BLaER1 treated with 17β-estradiol and CSF1 and Interleukin-3, amounts not matched to agents 10 nM and 100 nM (cell line): ENCODE measurements at regions not wholly inside any gene's neighbourhood (a gene's known extent, or its start where the extent isn't known, plus 50 kb on each side); places are given as distances from the start of the nearest gene placed in this dataset.

Experiments
- H3K27ac ChIP-seq, 11 experiments: shearing (Covaris generic); formaldehyde crosslinking; 2 replicates each; pipeline ENCODE4 v1.8.1; 2022
- H3K27me3 ChIP-seq, 11 experiments: shearing (Covaris generic); formaldehyde crosslinking; 2 replicates each; pipeline ENCODE4 v1.8.1; 2022
- H3K36me3 ChIP-seq, 11 experiments: shearing (Covaris generic); formaldehyde crosslinking; 2 replicates each; pipeline ENCODE4 v1.8.1; 2022
- H3K4me1 ChIP-seq, 10 experiments: shearing (Covaris generic); formaldehyde crosslinking; 2 replicates each; pipeline ENCODE4 v1.8.1; 2022
- H3K4me2 ChIP-seq, 11 experiments: shearing (Covaris generic); formaldehyde crosslinking; 2 replicates each; pipeline ENCODE4 v1.8.1; 2022
- H3K4me3 ChIP-seq, 10 experiments: shearing (Covaris generic); formaldehyde crosslinking; 2 replicates each; pipeline ENCODE4 v1.8.1; 2022
- H3K9ac ChIP-seq, 11 experiments: shearing (Covaris generic); formaldehyde crosslinking; 2 replicates each; pipeline ENCODE4 v1.8.1; 2022
- H3K9me3 ChIP-seq, 11 experiments: shearing (Covaris generic); formaldehyde crosslinking; replicated peaks in 1 of 11; 2 replicates each; pipeline ENCODE4 v1.8.1; 2022
- H4K20me1 ChIP-seq, 11 experiments: shearing (Covaris generic); formaldehyde crosslinking; 2 replicates each; pipeline ENCODE4 v1.8.1; 2022
- Cebpa-rat ChIP-seq, 11 experiments: shearing (Covaris generic); IDR thresholded peaks; 2 replicates each; pipeline ENCODE4 v1.8.1; 2022

GRCh38 chr9:134553061-134553891 is 88.3 kb upstream of the COL5A1 start:
- no peak for TF ChIP-seq Cebpa-rat (IDR thresholded peaks at IDR 0.05)
- H3K9ac ChIP-seq = peak overlapping the region; percentile 3 to 76 (median 60); a peak in 20 of 22 replicates
- H3K27ac ChIP-seq = peak overlapping the region in 9 of 11 experiments; percentile 69 to 88 (median 79); a peak in 18 of 22 replicates
- H4K20me1 ChIP-seq = peaks cover 0 to 30% (median 0%) of the 10 kb centered on the region in 11 experiments; a peak in 2 of 22 replicates
- peaks cover 0 to 10% (median 6%) of the 10 kb centered on the region in 11 experiments; a peak in 12 of 22 replicates for H3K9me3 ChIP-seq
- H3K4me3 ChIP-seq = peak overlapping the region in 5 of 10 experiments; percentile 11 to 26 (median 22); a peak in 7 of 20 replicates
- H3K36me3 ChIP-seq = no peaks in the 10 kb centered on the region
- H3K4me1 ChIP-seq = peaks cover 39 to 92% (median 86%) of the 10 kb centered on the region in 10 experiments
- peaks cover 0 to 53% (median 0%) of the 10 kb centered on the region in 11 experiments; a peak in 4 of 22 replicates for H3K27me3 ChIP-seq
- H3K4me2 ChIP-seq = peak overlapping the region; percentile 76 to 98 (median 96)

- Histone ChIP-seq H3K9ac (peak overlapping the region in 7 of 11 experiments; percentile 3 to 80 (median 68); a peak in 9 of 22 replicates), H3K4me3 (peak overlapping the region in 1 of 10 experiments; percentile 23; a peak in 2 of 20 replicates), H3K27ac (peak overlapping the region in 5 of 11 experiments; percentile 79 to 88 (median 83); a peak in 7 of 22 replicates), H3K27me3 (peaks cover 0 to 53% (median 0%) of the 10 kb centered on the region in 11 experiments; a peak in 4 of 22 replicates), H3K4me2 (peak overlapping the region; percentile 76 to 98 (median 96); a peak in 21 of 22 replicates), H4K20me1 (peaks cover 0 to 28% (median 0%) of the 10 kb centered on the region in 11 experiments; a peak in 2 of 22 replicates), H3K4me1 (peaks cover 45 to 92% (median 87%) of the 10 kb centered on the region in 10 experiments), H3K36me3 (no peaks in the 10 kb centered on the region), H3K9me3 (peaks cover 0 to 10% (median 6%) of the 10 kb centered on the region in 11 experiments; a peak in 12 of 22 replicates)
- no peak for TF ChIP-seq Cebpa-rat (IDR thresholded peaks at IDR 0.05)
Measured at GRCh38 chr9:134553996-134554372, 87.6 kb upstream of the COL5A1 start.

DNA sequence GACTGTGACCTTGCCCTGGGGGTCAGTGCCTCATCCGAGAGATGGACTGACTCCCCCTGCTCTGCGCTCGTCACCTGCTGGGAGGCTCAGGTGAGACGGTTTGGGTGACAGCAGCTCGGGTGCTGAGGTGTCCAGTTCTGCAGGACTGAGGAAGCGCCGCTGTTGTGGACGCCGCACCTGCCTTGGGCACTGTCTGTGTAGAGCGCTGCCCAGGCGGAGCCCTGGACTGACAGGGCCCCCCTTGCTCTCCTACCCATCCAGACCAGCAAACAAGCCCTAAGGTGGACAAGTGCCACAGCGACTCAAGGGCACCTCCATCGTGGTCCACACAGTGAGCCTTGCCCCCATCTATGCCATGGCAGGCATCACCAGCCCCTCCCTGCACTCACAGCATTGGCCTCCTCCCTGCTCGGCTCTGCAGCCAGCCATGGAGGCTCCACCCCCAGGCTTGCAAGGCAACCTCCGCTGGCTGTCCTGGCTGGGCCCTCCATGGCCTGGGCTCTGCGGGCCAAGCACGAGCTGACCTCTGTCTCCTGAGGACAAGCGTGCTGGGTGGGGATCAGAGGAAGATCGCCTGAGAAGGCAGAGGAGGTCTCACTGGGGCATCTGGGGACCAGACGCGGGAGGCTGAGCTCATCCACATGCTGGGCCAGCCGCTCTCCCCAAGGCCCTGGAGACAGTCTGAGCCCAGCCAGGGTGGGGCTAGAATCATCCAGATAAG is 87.1 kb upstream of the COL5A1 start:
- Histone ChIP-seq H3K9me3 (peaks cover 0 to 10% (median 6%) of the 10 kb centered on the region in 11 experiments; a peak in 12 of 22 replicates), H3K27me3 (peaks cover 0 to 53% (median 0%) of the 10 kb centered on the region in 11 experiments; a peak in 4 of 22 replicates), H3K4me2 (peak overlapping the region in 9 of 11 experiments; percentile 93 to 98 (median 96); a peak in 18 of 22 replicates), H3K9ac (peak overlapping the region in 4 of 11 experiments; percentile 68 to 80 (median 76); a peak in 6 of 22 replicates), H3K4me1 (peaks cover 47 to 93% (median 92%) of the 10 kb centered on the region in 10 experiments), H3K27ac (peak overlapping the region in 5 of 11 experiments; percentile 11 to 88 (median 83); a peak in 7 of 22 replicates), H4K20me1 (peaks cover 0 to 28% (median 0%) of the 10 kb centered on the region in 11 experiments; a peak in 2 of 22 replicates), H3K36me3 (no peaks in the 10 kb centered on the region), H3K4me3 (no peak overlapping the region)
- TF ChIP-seq Cebpa-rat (IDR thresholded peaks at IDR 0.05) = no peak

GRCh38 chr9:134555094-134555650 is 86.4 kb upstream of the COL5A1 start:
- Histone ChIP-seq H3K4me2 (peak overlapping the region in 9 of 11 experiments; percentile 93 to 98 (median 96); a peak in 18 of 22 replicates), H3K4me3 (no peak overlapping the region), H3K9me3 (peaks cover 0 to 7% (median 2%) of the 10 kb centered on the region in 11 experiments; a peak in 12 of 22 replicates), H3K4me1 (peaks cover 47 to 100% (median 98%) of the 10 kb centered on the region in 10 experiments), H3K36me3 (no peaks in the 10 kb centered on the region), H4K20me1 (peaks cover 0 to 28% (median 0%) of the 10 kb centered on the region in 11 experiments; a peak in 2 of 22 replicates), H3K27ac (peak overlapping the region in 6 of 11 experiments; percentile 65 to 88 (median 81); a peak in 9 of 22 replicates), H3K27me3 (peaks cover 0 to 53% (median 0%) of the 10 kb centered on the region in 11 experiments; a peak in 4 of 22 replicates), H3K9ac (peak overlapping the region in 4 of 11 experiments; percentile 68 to 80 (median 74); a peak in 5 of 22 replicates)
- no peak for TF ChIP-seq Cebpa-rat (IDR thresholded peaks at IDR 0.05)

DNA sequence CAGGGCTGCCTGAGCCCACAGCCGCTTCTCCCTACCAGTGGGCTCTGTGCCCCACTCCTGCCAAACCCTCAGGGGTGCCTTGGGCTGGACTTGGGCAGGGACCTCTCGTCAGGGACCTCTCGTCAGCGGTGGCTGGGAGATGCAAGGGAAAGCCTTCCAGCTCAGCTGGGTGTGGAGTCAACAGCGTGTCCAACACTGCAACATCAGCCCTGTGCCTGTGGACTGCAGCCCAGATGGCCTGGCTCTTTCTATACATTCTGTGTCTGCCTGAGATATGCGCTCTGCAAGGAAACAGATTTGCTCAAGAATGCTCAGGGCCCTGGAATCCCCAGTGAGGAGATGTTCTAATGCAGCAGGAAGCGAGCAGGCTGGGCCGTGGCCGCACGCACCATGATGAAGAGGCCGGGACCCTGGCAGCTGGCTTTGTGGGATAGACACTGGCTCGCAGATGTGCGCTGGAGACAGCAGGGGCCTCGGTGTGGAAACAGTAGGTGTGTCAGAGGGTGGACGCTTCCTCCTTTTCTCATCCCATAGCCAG is 85.0 kb upstream of the COL5A1 start:
- peak in 4 of 11 experiments; percentile 67 to 95 (median 86); a peak in 9 of 22 replicates for TF ChIP-seq Cebpa-rat (IDR thresholded peaks at IDR 0.05)
- H3K36me3 ChIP-seq = no peaks in the 10 kb centered on the region
- H3K9me3 ChIP-seq = no peaks in the 10 kb centered on the region
- H4K20me1 ChIP-seq = peaks cover 0 to 22% (median 0%) of the 10 kb centered on the region in 11 experiments; a peak in 2 of 22 replicates
- H3K9ac ChIP-seq = peak overlapping the region in 6 of 11 experiments; percentile 23 to 80 (median 70); a peak in 10 of 22 replicates
- H3K27me3 ChIP-seq = peaks cover 0 to 53% (median 0%) of the 10 kb centered on the region in 11 experiments; a peak in 4 of 22 replicates
- H3K4me1 ChIP-seq = peaks cover 37 to 95% (median 93%) of the 10 kb centered on the region in 10 experiments
- no peak overlapping the region for H3K4me3 ChIP-seq
- peak overlapping the region in 7 of 11 experiments; percentile 29 to 88 (median 79); a peak in 12 of 22 replicates for H3K27ac ChIP-seq
- H3K4me2 ChIP-seq = peak overlapping the region in 10 of 11 experiments; percentile 1 to 98 (median 96); a peak in 18 of 22 replicates

DNA sequence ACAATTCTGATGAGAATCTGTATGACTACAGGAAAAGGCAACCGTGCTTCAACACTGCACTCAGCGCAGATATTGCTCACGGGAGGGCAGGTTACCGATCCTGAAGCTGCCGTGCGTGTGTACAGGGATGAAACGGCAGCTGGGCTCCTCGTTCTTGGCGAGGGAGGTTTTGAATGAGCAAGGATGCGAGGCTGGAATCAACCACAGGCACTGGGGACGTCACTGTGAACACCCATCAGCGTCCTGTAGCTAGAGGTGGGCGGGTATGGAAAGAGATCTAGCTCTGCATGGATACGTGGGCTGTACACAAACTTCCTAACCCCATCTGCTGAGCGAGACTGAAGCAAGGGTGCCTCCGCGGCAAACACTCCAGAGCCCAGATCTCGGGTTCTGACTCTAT is 84.3 kb upstream of the COL5A1 start:
- no peak overlapping the region for H3K4me3 ChIP-seq
- H4K20me1 ChIP-seq = peaks cover 0 to 18% (median 0%) of the 10 kb centered on the region in 11 experiments; a peak in 1 of 22 replicates
- peaks cover 29 to 88% (median 86%) of the 10 kb centered on the region in 10 experiments for H3K4me1 ChIP-seq
- H3K27ac ChIP-seq = peak overlapping the region in 6 of 11 experiments; percentile 50 to 88 (median 81); a peak in 11 of 22 replicates
- H3K27me3 ChIP-seq = peaks cover 0 to 53% (median 0%) of the 10 kb centered on the region in 11 experiments; a peak in 4 of 22 replicates
- H3K36me3 ChIP-seq = no peaks in the 10 kb centered on the region
- no peak for TF ChIP-seq Cebpa-rat (IDR thresholded peaks at IDR 0.05)
- H3K9me3 ChIP-seq = no peaks in the 10 kb centered on the region; a peak in 1 of 22 replicates
- peak overlapping the region in 4 of 11 experiments; percentile 8 to 73 (median 24); a peak in 4 of 22 replicates for H3K9ac ChIP-seq
- peak overlapping the region in 9 of 11 experiments; percentile 93 to 98 (median 96); a peak in 17 of 22 replicates for H3K4me2 ChIP-seq
